CD14-positive monocyte (primary cell): ENCODE measurements at regions not wholly inside any gene's neighbourhood (a gene's known extent, or its start where the extent isn't known, plus 50 kb on each side); places are given as distances from the start of the nearest gene placed in this dataset.

ENCODE experiments used
- DNase-seq, 3 donors: peaks; one replicate each; pipeline ENCODE4 v3.0.0-alpha.2; 2011 to 2022
- H2AFZ ChIP-seq: 2 replicates; pipeline ENCODE4 v1.6.0; 2012; ENCODE audit warnings: mild to moderate bottlenecking, low read depth, low read length, inconsistent platforms; ENCODE audit not compliant: insufficient read depth, poor library complexity, severe bottlenecking
- H3K27ac ChIP-seq, 2 donors: 1 replicate in 1 of 2; 2 replicates in 1 of 2; pipeline ENCODE4 v1.5.1; 2012 to 2013; ENCODE audit warnings: low read length in 2 of 2, control low read depth in 1 of 2, inconsistent platforms in 1 of 2, low read depth in 1 of 2, mild to moderate bottlenecking in 1 of 2
- H3K27me3 ChIP-seq, 2 donors: one replicate each; pipeline versions ENCODE4 v1.6.0 to v1.6.1; 2011 to 2013; ENCODE audit warnings: low read length in 2 of 2; ENCODE audit not compliant: control insufficient read depth in 2 of 2, insufficient read depth in 2 of 2
- H3K36me3 ChIP-seq, 2 donors: replicated peaks in 1 of 2; 1 replicate in 1 of 2; 2 replicates in 1 of 2; pipeline versions ENCODE4 v1.5.1 to v1.6.1; 2012 to 2013; ENCODE audit warnings: low read length in 2 of 2, control low read depth in 1 of 2, inconsistent platforms in 1 of 2, mild to moderate bottlenecking in 1 of 2; ENCODE audit not compliant: insufficient read depth in 2 of 2, control insufficient read depth in 1 of 2
- H3K4me1 ChIP-seq, 2 donors: 1 replicate in 1 of 2; 2 replicates in 1 of 2; pipeline versions ENCODE4 v1.5.1 to v1.6.1; 2012 to 2013; ENCODE audit warnings: low read length in 2 of 2, control low read depth in 1 of 2, inconsistent platforms in 1 of 2, mild to moderate bottlenecking in 1 of 2, moderate library complexity in 1 of 2; ENCODE audit not compliant: insufficient read depth in 2 of 2, control insufficient read depth in 1 of 2
- H3K4me2 ChIP-seq: replicated peaks from 2 replicates; pipeline ENCODE3; 2012; ENCODE audit warnings: low read length, moderate library complexity, mild to moderate bottlenecking; ENCODE audit not compliant: poor library complexity, severe bottlenecking; ENCODE audit errors: extremely low read depth
- H3K4me3 ChIP-seq, 3 experiments: fragments of 200-600 bp in 1 of 3; sonication (generic) in 1 of 3; replicated peaks in 1 of 3; 1 replicate in 2 of 3; 2 replicates in 1 of 3; pipeline ENCODE4 v1.5.1; 2011 to 2013; ENCODE audit warnings: low read length in 3 of 3, mild to moderate bottlenecking in 3 of 3, control low read depth in 2 of 3, low read depth in 2 of 3, inconsistent platforms in 1 of 3, moderate library complexity in 1 of 3
- H3K79me2 ChIP-seq: 2 replicates; pipeline ENCODE4 v1.6.0; 2012; ENCODE audit warnings: mild to moderate bottlenecking, control low read depth, inconsistent platforms, low read length, moderate library complexity; ENCODE audit not compliant: insufficient read depth
- H3K9ac ChIP-seq: 2 replicates; pipeline ENCODE4 v1.6.0; 2017; ENCODE audit warnings: low read length, mild to moderate bottlenecking; ENCODE audit not compliant: insufficient read depth, poor library complexity, severe bottlenecking
- H3K9me3 ChIP-seq, 2 donors: replicated peaks in 1 of 2; 1 replicate in 1 of 2; 2 replicates in 1 of 2; pipeline versions ENCODE4 v1.5.1 to v1.6.1; 2012 to 2013; ENCODE audit warnings: low read length in 2 of 2, control low read depth in 1 of 2; ENCODE audit not compliant: control insufficient read depth in 1 of 2, insufficient read depth in 1 of 2
- H4K20me1 ChIP-seq: 2 replicates; pipeline ENCODE4 v1.6.0; 2012; ENCODE audit warnings: mild to moderate bottlenecking, low read length, control low read depth, moderate library complexity; ENCODE audit not compliant: insufficient read depth
- H3K27ac Mint-ChIP-seq, 7 donors: one replicate each; pipeline ENCODE4 v1.8.0; 2020; ENCODE audit warnings: mild to moderate bottlenecking in 7 of 7, mixed read lengths in 7 of 7, moderate library complexity in 6 of 7, inconsistent platforms in 2 of 7
- H3K27me3 Mint-ChIP-seq, 3 donors: one replicate each; pipeline ENCODE4 v1.8.0; 2021 to 2022; ENCODE audit warnings: low read depth in 3 of 3, mild to moderate bottlenecking in 3 of 3, mixed read lengths in 3 of 3, moderate library complexity in 3 of 3, inconsistent platforms in 1 of 3
- H3K36me3 Mint-ChIP-seq, 2 donors: one replicate each; pipeline ENCODE4 v1.8.0; 2020; ENCODE audit warnings: mixed read lengths in 2 of 2, inconsistent platforms in 1 of 2, mild to moderate bottlenecking in 1 of 2
- H3K4me1 Mint-ChIP-seq: one replicate; pipeline ENCODE4 v1.8.0; 2020; ENCODE audit warnings: mild to moderate bottlenecking, mixed read lengths
- H3K4me3 Mint-ChIP-seq, 2 donors: one replicate each; pipeline ENCODE4 v1.8.0; 2020; ENCODE audit warnings: mild to moderate bottlenecking in 2 of 2, mixed read lengths in 2 of 2, moderate library complexity in 1 of 2
- H3K9me3 Mint-ChIP-seq, 7 donors: one replicate each; pipeline ENCODE4 v1.8.0; 2020 to 2022; ENCODE audit warnings: mixed read lengths in 7 of 7, mild to moderate bottlenecking in 6 of 7, moderate library complexity in 6 of 7, inconsistent platforms in 2 of 7
- CTCF ChIP-seq: fragments of 200-600 bp; IDR thresholded peaks from one replicate; pipeline ENCODE4 v1.8.0; 2022; ENCODE audit warnings: antibody characterized with exemption, mild to moderate bottlenecking
- WGBS: methylation state at CpG from one replicate; pipeline ENCODE4 v1.1.5; 2013; ENCODE audit warnings: missing lambda C conversion rate; ENCODE audit not compliant: insufficient coverage; 5-methylcytosine and 5-hydroxymethylcytosine counted together
- intact Hi-C, 2 donors: fragments of 100-400 bp; cut with micrococcal nuclease; formaldehyde crosslinking; loops; one replicate each; pipeline versions ENCODE4 v1.15.0 to v1.15.1; 2023

GRCh38 chr3:117734496-117734895 lies 1024.9 kb downstream of the TUSC7 start:
- Histone ChIP-seq H3K9me3 (no peaks in the 10 kb centered on the region), H3K27ac (no peak overlapping the region)

GRCh38 chr3:117735481-117736101 lies 1026.0 kb downstream of the TUSC7 start:
- Histone ChIP-seq H3K27ac (no peak overlapping the region), H3K9ac (no peak overlapping the region), H3K4me3 (no peak overlapping the region), H4K20me1 (no peaks in the 10 kb centered on the region), H3K27me3 (no peaks in the 10 kb centered on the region), H3K4me2 (no peak overlapping the region), H3K36me3 (no peaks in the 10 kb centered on the region), H3K79me2 (no peaks in the 10 kb centered on the region), H2AFZ (no peak overlapping the region), H3K9me3 (no peaks in the 10 kb centered on the region), H3K4me1 (no peaks in the 10 kb centered on the region)
- 71% methylated on average over 1 of the region's 2 CpGs for WGBS
- DNase-seq = no peak
- Mint-ChIP-seq H3K27ac (no peak overlapping the region), H3K9me3 (peaks cover 0 to 3% (median 0%) of the 10 kb centered on the region in 7 donors), H3K36me3 (no peaks in the 10 kb centered on the region), H3K4me3 (no peak overlapping the region), H3K4me1 (no peaks in the 10 kb centered on the region), H3K27me3 (peaks cover 0 to 1% (median 0%) of the 10 kb centered on the region in 3 donors)
- intact Hi-C loops = no loop called here
- no peak for TF ChIP-seq CTCF

More at GRCh38 chr3:117734496-117734895, 1024.9 kb downstream of the TUSC7 start:
- Histone ChIP-seq H3K27me3 (no peaks in the 10 kb centered on the region), H3K4me3 (no peak overlapping the region), H3K79me2 (no peaks in the 10 kb centered on the region), H3K9ac (no peak overlapping the region), H2AFZ (no peak overlapping the region), H3K4me1 (no peaks in the 10 kb centered on the region), H4K20me1 (no peaks in the 10 kb centered on the region), H3K36me3 (no peaks in the 10 kb centered on the region), H3K4me2 (no peak overlapping the region)
- intact Hi-C loops = no loop called here
- no peak for TF ChIP-seq CTCF
- H3K9me3 Mint-ChIP-seq = peaks cover 0 to 3% (median 0%) of the 10 kb centered on the region in 7 donors
- no peaks in the 10 kb centered on the region for H3K4me1 Mint-ChIP-seq
- no peak overlapping the region for H3K27ac Mint-ChIP-seq
- WGBS = no CpG with 5 or more reads among the region's 3 CpGs
- no peak for DNase-seq
- no peaks in the 10 kb centered on the region for H3K36me3 Mint-ChIP-seq
- no peak overlapping the region for H3K4me3 Mint-ChIP-seq
- H3K27me3 Mint-ChIP-seq = peaks cover 0 to under 1% (median 0%) of the 10 kb centered on the region in 3 donors
